GM23338 (cell line): ENCODE measurements at regions not wholly inside any gene's neighbourhood (a gene's known extent, or its start where the extent isn't known, plus 50 kb on each side); places are given as distances from the start of the nearest gene placed in this dataset.

Experiments
- ATAC-seq: fragments of 200-7000 bp; cut with Tn5 transposase; 3 replicates; pipeline ENCODE4 v1.9.1; 2020
- DNase-seq: peaks from one replicate; pipeline ENCODE4 v3.0.0-alpha.2; 2015; ENCODE audit warnings: low spot score
- H2AFZ ChIP-seq: fragments of 200-600 bp; sonication (generic); 2 replicates; pipeline ENCODE4 v1.8.0; 2016; ENCODE audit warnings: antibody characterized with exemption, mild to moderate bottlenecking, moderate library complexity
- H3F3A ChIP-seq: fragments of 200-600 bp; sonication (generic); replicated peaks from 2 replicates; pipeline ENCODE4 v1.8.0; 2017; ENCODE audit warnings: antibody characterized with exemption, mixed run types, low read depth
- H3K27ac ChIP-seq: fragments of 200-600 bp; sonication (generic); 2 replicates; pipeline ENCODE4 v1.6.1; 2016; ENCODE audit warnings: low read depth
- H3K27me3 ChIP-seq: fragments of 200-600 bp; sonication (generic); 2 replicates; pipeline ENCODE4 v1.8.0; 2016; ENCODE audit warnings: mild to moderate bottlenecking, mixed run types, moderate library complexity; ENCODE audit not compliant: insufficient read depth
- H3K36me3 ChIP-seq: fragments of 200-600 bp; sonication (generic); 2 replicates; pipeline ENCODE4 v1.8.0; 2016; ENCODE audit warnings: mild to moderate bottlenecking; ENCODE audit not compliant: insufficient read depth
- H3K4me1 ChIP-seq: fragments of 200-600 bp; sonication (generic); 2 replicates; pipeline ENCODE4 v1.8.0; 2016; ENCODE audit warnings: mild to moderate bottlenecking, moderate library complexity; ENCODE audit not compliant: insufficient read depth
- H3K4me2 ChIP-seq: fragments of 200-600 bp; sonication (generic); 2 replicates; pipeline ENCODE4 v1.7.1; 2017; ENCODE audit warnings: mixed run types
- H3K4me3 ChIP-seq: fragments of 200-600 bp; sonication (generic); 2 replicates; pipeline ENCODE4 v1.6.1; 2016; ENCODE audit warnings: mixed run types
- H3K79me2 ChIP-seq: fragments of 200-600 bp; sonication (generic); replicated peaks from 2 replicates; pipeline ENCODE4 v1.8.0; 2017; ENCODE audit warnings: mild to moderate bottlenecking; ENCODE audit not compliant: insufficient read depth
- H3K9me2 ChIP-seq: fragments of 200-600 bp; sonication (generic); 2 replicates; pipeline ENCODE4 v1.8.0; 2017; ENCODE audit not compliant: insufficient read depth
- H4K20me1 ChIP-seq: fragments of 200-600 bp; sonication (generic); replicated peaks from 2 replicates; pipeline ENCODE4 v1.8.0; 2017; ENCODE audit warnings: mild to moderate bottlenecking; ENCODE audit not compliant: insufficient read depth
- H3K27ac Mint-ChIP-seq: 2 replicates; pipeline ENCODE4 v1.8.0; 2020; ENCODE audit warnings: inconsistent platforms, mild to moderate bottlenecking, moderate library complexity, mixed read lengths
- H3K27me3 Mint-ChIP-seq: 3 replicates; pipeline ENCODE4 v1.8.0; 2022; ENCODE audit warnings: low read depth, mild to moderate bottlenecking, moderate library complexity, mixed read lengths, inconsistent platforms; ENCODE audit not compliant: insufficient read depth, poor library complexity
- H3K36me3 Mint-ChIP-seq: 3 replicates; pipeline ENCODE4 v1.8.0; 2021; ENCODE audit warnings: low read depth, mild to moderate bottlenecking, inconsistent platforms, moderate library complexity, mixed read lengths
- H3K4me1 Mint-ChIP-seq: 3 replicates; pipeline ENCODE4 v1.8.0; 2020; ENCODE audit warnings: mild to moderate bottlenecking, inconsistent platforms, mixed read lengths
- H3K4me3 Mint-ChIP-seq: 3 replicates; pipeline ENCODE4 v1.8.0; 2021; ENCODE audit warnings: moderate library complexity, mild to moderate bottlenecking, inconsistent platforms, mixed read lengths
- H3K9me3 Mint-ChIP-seq: 3 replicates; pipeline ENCODE4 v1.8.0; 2020; ENCODE audit warnings: moderate library complexity, mild to moderate bottlenecking, inconsistent platforms, mixed read lengths
- CREB1 ChIP-seq: fragments of 250-450 bp; sonication (Bioruptor Pico); IDR thresholded peaks from 2 replicates; pipeline ENCODE4 v1.5.0; 2020; ENCODE audit warnings: low read depth, mild to moderate bottlenecking, moderate library complexity
- EZH2 ChIP-seq: fragments of 200-600 bp; sonication (generic); IDR thresholded peaks from one replicate; pipeline ENCODE4 v1.8.0; 2017; ENCODE audit warnings: antibody characterized with exemption, mild to moderate bottlenecking, low read depth; ENCODE audit not compliant: unreplicated experiment
- EZH2phosphoT487 ChIP-seq: fragments of 200-600 bp; sonication (generic); IDR thresholded peaks from one replicate; pipeline ENCODE4 v1.8.1; 2018; ENCODE audit warnings: antibody characterized with exemption; ENCODE audit not compliant: unreplicated experiment
- JUNB ChIP-seq: IDR thresholded peaks from one replicate; pipeline ENCODE4 v1.6.1; 2016; ENCODE audit warnings: antibody characterized with exemption; ENCODE audit not compliant: unreplicated experiment
- NANOG ChIP-seq: IDR thresholded peaks from 2 replicates; pipeline ENCODE4 v1.6.1; 2016; ENCODE audit warnings: antibody characterized with exemption, borderline replicate concordance
- POLR2AphosphoS5 ChIP-seq: IDR thresholded peaks from 2 replicates; pipeline ENCODE4 v1.6.1; 2016; ENCODE audit warnings: antibody characterized with exemption, low read depth
- STAT1 ChIP-seq: IDR thresholded peaks from one replicate; pipeline ENCODE4 v1.6.1; 2016; ENCODE audit warnings: antibody characterized with exemption; ENCODE audit not compliant: unreplicated experiment
- ZNF114 ChIP-seq: fragments of 250-450 bp; sonication (Bioruptor Pico); IDR thresholded peaks from 2 replicates; pipeline ENCODE4 v1.5.0; 2020; ENCODE audit warnings: mild to moderate bottlenecking, moderate library complexity
- ZNF331 ChIP-seq: fragments of 250-450 bp; sonication (Bioruptor Pico); IDR thresholded peaks from 2 replicates; pipeline ENCODE4 v1.5.0; 2020; ENCODE audit warnings: low read depth, mild to moderate bottlenecking, moderate library complexity
- TF ChIP-seq, protein P1 (sequence below): IDR thresholded peaks from one replicate; pipeline ENCODE4 v1.6.1; 2018; ENCODE audit warnings: antibody characterized with exemption; ENCODE audit not compliant: unreplicated experiment
- TF ChIP-seq, protein P2 (sequence below): IDR thresholded peaks from 2 replicates; pipeline ENCODE4 v1.6.1; 2016; ENCODE audit warnings: antibody characterized with exemption
- TF ChIP-seq, protein P3 (sequence below), 2 experiments: fragments of 200-600 bp in 1 of 2; sonication (generic) in 1 of 2; conservative IDR thresholded peaks; 2 replicates each; pipeline versions ENCODE4 v1.5.1 to v1.6.1; 2016 to 2017; ENCODE audit warnings: antibody characterized with exemption in 2 of 2, low read depth in 2 of 2, mild to moderate bottlenecking in 2 of 2, moderate library complexity in 1 of 2
- TF ChIP-seq, protein P4 (sequence below): fragments of 250-450 bp; sonication (Bioruptor Pico); IDR thresholded peaks from 2 replicates; pipeline ENCODE4 v1.5.0; 2020; ENCODE audit warnings: mild to moderate bottlenecking, moderate library complexity

DNA sequence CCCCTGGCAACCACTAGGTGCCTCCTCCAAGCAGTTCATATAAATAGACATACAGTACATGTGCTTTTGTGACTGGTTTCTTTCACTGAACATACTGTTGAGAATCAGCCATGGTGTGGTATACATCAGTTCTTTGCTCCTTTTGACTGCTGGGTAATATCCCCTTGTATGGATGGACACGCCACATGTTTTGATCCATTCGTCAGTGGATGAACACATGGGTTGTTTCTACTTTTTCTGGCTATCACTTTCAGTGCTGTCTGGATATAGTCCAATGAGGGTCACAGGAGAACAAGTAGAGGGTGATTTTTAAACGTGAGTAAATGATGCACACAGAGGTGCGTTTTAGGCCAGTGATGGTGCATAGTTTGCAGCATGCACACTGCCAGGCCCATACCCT, 183.9 kb downstream of the FOXA2 start:
- no peak overlapping the region for H3K4me2 ChIP-seq
- H3K79me2 ChIP-seq = no peaks in the 10 kb centered on the region
- no peaks in the 10 kb centered on the region; the same call in 1 of the 2 replicates for H3K9me2 ChIP-seq
- no peaks in the 10 kb centered on the region for H3K36me3 ChIP-seq
- no peak for DNase-seq
- H3K4me1 ChIP-seq = peaks cover 30% of the 10 kb centered on the region
- Mint-ChIP-seq H3K4me3 (no peak overlapping the region), H3K27ac (no peak overlapping the region), H3K9me3 (no peaks in the 10 kb centered on the region), H3K36me3 (no peaks in the 10 kb centered on the region), H3K27me3 (peaks cover 5% of the 10 kb centered on the region), H3K4me1 (peaks cover 25% of the 10 kb centered on the region)
- ATAC-seq = no peak
- H4K20me1 ChIP-seq = no peaks in the 10 kb centered on the region
- H2AFZ ChIP-seq = 0 out of 2 replicates have a peak overlapping the region, but pooled peaks have one; percentile 40
- H3K27me3 ChIP-seq = peaks cover 15% of the 10 kb centered on the region
- no peaks in the 10 kb centered on the region; the same call in 1 of the 2 replicates for H3F3A ChIP-seq
- H3K4me3 ChIP-seq = no peak overlapping the region
- TF ChIP-seq, protein P1, sequence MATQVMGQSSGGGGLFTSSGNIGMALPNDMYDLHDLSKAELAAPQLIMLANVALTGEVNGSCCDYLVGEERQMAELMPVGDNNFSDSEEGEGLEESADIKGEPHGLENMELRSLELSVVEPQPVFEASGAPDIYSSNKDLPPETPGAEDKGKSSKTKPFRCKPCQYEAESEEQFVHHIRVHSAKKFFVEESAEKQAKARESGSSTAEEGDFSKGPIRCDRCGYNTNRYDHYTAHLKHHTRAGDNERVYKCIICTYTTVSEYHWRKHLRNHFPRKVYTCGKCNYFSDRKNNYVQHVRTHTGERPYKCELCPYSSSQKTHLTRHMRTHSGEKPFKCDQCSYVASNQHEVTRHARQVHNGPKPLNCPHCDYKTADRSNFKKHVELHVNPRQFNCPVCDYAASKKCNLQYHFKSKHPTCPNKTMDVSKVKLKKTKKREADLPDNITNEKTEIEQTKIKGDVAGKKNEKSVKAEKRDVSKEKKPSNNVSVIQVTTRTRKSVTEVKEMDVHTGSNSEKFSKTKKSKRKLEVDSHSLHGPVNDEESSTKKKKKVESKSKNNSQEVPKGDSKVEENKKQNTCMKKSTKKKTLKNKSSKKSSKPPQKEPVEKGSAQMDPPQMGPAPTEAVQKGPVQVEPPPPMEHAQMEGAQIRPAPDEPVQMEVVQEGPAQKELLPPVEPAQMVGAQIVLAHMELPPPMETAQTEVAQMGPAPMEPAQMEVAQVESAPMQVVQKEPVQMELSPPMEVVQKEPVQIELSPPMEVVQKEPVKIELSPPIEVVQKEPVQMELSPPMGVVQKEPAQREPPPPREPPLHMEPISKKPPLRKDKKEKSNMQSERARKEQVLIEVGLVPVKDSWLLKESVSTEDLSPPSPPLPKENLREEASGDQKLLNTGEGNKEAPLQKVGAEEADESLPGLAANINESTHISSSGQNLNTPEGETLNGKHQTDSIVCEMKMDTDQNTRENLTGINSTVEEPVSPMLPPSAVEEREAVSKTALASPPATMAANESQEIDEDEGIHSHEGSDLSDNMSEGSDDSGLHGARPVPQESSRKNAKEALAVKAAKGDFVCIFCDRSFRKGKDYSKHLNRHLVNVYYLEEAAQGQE = no peak
- TF ChIP-seq ZNF114 (CRISPR knock-in tag) = no peak
- TF ChIP-seq, protein P2, sequence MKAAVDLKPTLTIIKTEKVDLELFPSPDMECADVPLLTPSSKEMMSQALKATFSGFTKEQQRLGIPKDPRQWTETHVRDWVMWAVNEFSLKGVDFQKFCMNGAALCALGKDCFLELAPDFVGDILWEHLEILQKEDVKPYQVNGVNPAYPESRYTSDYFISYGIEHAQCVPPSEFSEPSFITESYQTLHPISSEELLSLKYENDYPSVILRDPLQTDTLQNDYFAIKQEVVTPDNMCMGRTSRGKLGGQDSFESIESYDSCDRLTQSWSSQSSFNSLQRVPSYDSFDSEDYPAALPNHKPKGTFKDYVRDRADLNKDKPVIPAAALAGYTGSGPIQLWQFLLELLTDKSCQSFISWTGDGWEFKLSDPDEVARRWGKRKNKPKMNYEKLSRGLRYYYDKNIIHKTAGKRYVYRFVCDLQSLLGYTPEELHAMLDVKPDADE = no peak
- no peak for TF ChIP-seq STAT1
- no peak for TF ChIP-seq EZH2phosphoT487
- TF ChIP-seq EZH2 = no peak
- TF ChIP-seq, protein P3, sequence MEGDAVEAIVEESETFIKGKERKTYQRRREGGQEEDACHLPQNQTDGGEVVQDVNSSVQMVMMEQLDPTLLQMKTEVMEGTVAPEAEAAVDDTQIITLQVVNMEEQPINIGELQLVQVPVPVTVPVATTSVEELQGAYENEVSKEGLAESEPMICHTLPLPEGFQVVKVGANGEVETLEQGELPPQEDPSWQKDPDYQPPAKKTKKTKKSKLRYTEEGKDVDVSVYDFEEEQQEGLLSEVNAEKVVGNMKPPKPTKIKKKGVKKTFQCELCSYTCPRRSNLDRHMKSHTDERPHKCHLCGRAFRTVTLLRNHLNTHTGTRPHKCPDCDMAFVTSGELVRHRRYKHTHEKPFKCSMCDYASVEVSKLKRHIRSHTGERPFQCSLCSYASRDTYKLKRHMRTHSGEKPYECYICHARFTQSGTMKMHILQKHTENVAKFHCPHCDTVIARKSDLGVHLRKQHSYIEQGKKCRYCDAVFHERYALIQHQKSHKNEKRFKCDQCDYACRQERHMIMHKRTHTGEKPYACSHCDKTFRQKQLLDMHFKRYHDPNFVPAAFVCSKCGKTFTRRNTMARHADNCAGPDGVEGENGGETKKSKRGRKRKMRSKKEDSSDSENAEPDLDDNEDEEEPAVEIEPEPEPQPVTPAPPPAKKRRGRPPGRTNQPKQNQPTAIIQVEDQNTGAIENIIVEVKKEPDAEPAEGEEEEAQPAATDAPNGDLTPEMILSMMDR (conservative IDR thresholded peaks at IDR 0.05; ENCODE audit: low read depth in 2 of 2) = no peak
- no peak for TF ChIP-seq POLR2AphosphoS5
- no peak for TF ChIP-seq JUNB
- no peak for TF ChIP-seq NANOG
- TF ChIP-seq, protein P4, sequence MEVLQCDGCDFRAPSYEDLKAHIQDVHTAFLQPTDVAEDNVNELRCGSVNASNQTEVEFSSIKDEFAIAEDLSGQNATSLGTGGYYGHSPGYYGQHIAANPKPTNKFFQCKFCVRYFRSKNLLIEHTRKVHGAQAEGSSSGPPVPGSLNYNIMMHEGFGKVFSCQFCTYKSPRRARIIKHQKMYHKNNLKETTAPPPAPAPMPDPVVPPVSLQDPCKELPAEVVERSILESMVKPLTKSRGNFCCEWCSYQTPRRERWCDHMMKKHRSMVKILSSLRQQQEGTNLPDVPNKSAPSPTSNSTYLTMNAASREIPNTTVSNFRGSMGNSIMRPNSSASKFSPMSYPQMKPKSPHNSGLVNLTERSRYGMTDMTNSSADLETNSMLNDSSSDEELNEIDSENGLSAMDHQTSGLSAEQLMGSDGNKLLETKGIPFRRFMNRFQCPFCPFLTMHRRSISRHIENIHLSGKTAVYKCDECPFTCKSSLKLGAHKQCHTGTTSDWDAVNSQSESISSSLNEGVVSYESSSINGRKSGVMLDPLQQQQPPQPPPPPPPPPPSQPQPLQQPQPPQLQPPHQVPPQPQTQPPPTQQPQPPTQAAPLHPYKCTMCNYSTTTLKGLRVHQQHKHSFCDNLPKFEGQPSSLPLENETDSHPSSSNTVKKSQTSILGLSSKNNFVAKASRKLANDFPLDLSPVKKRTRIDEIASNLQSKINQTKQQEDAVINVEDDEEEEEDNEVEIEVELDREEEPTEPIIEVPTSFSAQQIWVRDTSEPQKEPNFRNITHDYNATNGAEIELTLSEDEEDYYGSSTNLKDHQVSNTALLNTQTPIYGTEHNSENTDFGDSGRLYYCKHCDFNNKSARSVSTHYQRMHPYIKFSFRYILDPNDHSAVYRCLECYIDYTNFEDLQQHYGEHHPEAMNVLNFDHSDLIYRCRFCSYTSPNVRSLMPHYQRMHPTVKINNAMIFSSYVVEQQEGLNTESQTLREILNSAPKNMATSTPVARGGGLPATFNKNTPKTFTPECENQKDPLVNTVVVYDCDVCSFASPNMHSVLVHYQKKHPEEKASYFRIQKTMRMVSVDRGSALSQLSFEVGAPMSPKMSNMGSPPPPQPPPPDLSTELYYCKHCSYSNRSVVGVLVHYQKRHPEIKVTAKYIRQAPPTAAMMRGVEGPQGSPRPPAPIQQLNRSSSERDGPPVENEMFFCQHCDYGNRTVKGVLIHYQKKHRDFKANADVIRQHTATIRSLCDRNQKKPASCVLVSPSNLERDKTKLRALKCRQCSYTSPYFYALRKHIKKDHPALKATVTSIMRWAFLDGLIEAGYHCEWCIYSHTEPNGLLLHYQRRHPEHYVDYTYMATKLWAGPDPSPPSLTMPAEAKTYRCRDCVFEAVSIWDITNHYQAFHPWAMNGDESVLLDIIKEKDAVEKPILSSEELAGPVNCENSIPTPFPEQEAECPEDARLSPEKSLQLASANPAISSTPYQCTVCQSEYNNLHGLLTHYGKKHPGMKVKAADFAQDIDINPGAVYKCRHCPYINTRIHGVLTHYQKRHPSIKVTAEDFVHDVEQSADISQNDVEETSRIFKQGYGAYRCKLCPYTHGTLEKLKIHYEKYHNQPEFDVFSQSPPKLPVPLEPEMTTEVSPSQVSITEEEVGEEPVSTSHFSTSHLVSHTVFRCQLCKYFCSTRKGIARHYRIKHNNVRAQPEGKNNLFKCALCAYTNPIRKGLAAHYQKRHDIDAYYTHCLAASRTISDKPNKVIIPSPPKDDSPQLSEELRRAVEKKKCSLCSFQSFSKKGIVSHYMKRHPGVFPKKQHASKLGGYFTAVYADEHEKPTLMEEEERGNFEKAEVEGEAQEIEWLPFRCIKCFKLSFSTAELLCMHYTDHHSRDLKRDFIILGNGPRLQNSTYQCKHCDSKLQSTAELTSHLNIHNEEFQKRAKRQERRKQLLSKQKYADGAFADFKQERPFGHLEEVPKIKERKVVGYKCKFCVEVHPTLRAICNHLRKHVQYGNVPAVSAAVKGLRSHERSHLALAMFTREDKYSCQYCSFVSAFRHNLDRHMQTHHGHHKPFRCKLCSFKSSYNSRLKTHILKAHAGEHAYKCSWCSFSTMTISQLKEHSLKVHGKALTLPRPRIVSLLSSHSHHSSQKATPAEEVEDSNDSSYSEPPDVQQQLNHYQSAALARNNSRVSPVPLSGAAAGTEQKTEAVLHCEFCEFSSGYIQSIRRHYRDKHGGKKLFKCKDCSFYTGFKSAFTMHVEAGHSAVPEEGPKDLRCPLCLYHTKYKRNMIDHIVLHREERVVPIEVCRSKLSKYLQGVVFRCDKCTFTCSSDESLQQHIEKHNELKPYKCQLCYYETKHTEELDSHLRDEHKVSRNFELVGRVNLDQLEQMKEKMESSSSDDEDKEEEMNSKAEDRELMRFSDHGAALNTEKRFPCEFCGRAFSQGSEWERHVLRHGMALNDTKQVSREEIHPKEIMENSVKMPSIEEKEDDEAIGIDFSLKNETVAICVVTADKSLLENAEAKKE (CRISPR knock-in tag) = no peak
- no peak for TF ChIP-seq ZNF331 (CRISPR knock-in tag)
- no peak for TF ChIP-seq CREB1 (CRISPR knock-in tag)
- H3K27ac ChIP-seq = no peak overlapping the region
